B cell (primary cell): ENCODE measurements at regions not wholly inside any gene's neighbourhood (a gene's known extent, or its start where the extent isn't known, plus 50 kb on each side); places are given as distances from the start of the nearest gene placed in this dataset.

Source experiments
- ATAC-seq: fragments of 200-7000 bp; cut with Tn5 transposase; one replicate; pipeline ENCODE4 v1.10.0; 2021; ENCODE audit warnings: low read depth, mild to moderate bottlenecking, moderate number of reproducible peaks, moderate library complexity
- CTCF ChIA-PET: fragments of 350-600 bp; sonication (Branson Sonifier 250); formaldehyde crosslinking; loops from one replicate; lab custom pipeline; 2021; ENCODE audit warnings: antibody characterized with exemption, inconsistent platforms; lab: Charles Lee
- POLR2A ChIA-PET: fragments of 350-600 bp; sonication (Branson Sonifier 250); formaldehyde crosslinking; loops from one replicate; lab custom pipeline; 2021; ENCODE audit warnings: antibody characterized with exemption; lab: Charles Lee
- DNase-seq: peaks from one replicate; pipeline ENCODE4 v3.0.0; 2013
- H2AFZ ChIP-seq: 2 replicates; pipeline ENCODE4 v1.6.1; 2012; ENCODE audit warnings: mild to moderate bottlenecking, low read depth, low read length; ENCODE audit not compliant: insufficient read depth, poor library complexity, severe bottlenecking
- H3K27ac ChIP-seq, 2 donors: 1 replicate in 1 of 2; 2 replicates in 1 of 2; pipeline ENCODE4 v1.5.1; 2012 to 2013; ENCODE audit warnings: low read length in 2 of 2, mild to moderate bottlenecking in 2 of 2, moderate library complexity in 1 of 2
- H3K27me3 ChIP-seq, 4 experiments: fragments of 200-600 bp in 1 of 4; sonication (generic) in 1 of 4; replicated peaks in 1 of 4; 1 replicate in 2 of 4; 2 replicates in 2 of 4; pipeline versions ENCODE4 v1.6.1 to v1.7.0; 2013 to 2016; ENCODE audit warnings: low read length in 3 of 4, mild to moderate bottlenecking in 2 of 4, mixed read lengths in 1 of 4, moderate library complexity in 1 of 4; ENCODE audit not compliant: insufficient read depth in 4 of 4, control insufficient read depth in 3 of 4; ENCODE audit errors: control extremely low read depth in 1 of 4
- H3K36me3 ChIP-seq, 2 experiments: replicated peaks in 1 of 2; 1 replicate in 1 of 2; 2 replicates in 1 of 2; pipeline versions ENCODE4 v1.6.1 to v1.7.1; 2013; ENCODE audit warnings: low read length in 1 of 2; ENCODE audit not compliant: insufficient read depth in 2 of 2, control insufficient read depth in 1 of 2; ENCODE audit errors: control extremely low read depth in 1 of 2, extremely low read depth in 1 of 2
- H3K4me1 ChIP-seq, 2 donors: fragments of 200-600 bp in 1 of 2; sonication (generic) in 1 of 2; 1 replicate in 1 of 2; 2 replicates in 1 of 2; pipeline versions ENCODE4 v1.5.1 to v1.6.1; 2013 to 2017; ENCODE audit warnings: low read length in 2 of 2; ENCODE audit not compliant: control insufficient read depth in 2 of 2, insufficient read depth in 2 of 2
- H3K4me2 ChIP-seq: replicated peaks from 2 replicates; pipeline ENCODE3; 2012; ENCODE audit warnings: mild to moderate bottlenecking, low read depth, low read length; ENCODE audit not compliant: poor library complexity, severe bottlenecking
- H3K4me3 ChIP-seq, 5 experiments: fragments of 200-600 bp in 1 of 5; sonication (generic) in 1 of 5; 1 replicate in 3 of 5; 2 replicates in 2 of 5; pipeline versions ENCODE4 v1.5.1 to v1.7.0; 2011 to 2016; ENCODE audit warnings: low read length in 4 of 5, mild to moderate bottlenecking in 4 of 5, low read depth in 2 of 5, control low read depth in 1 of 5, moderate library complexity in 1 of 5; ENCODE audit not compliant: insufficient read depth in 1 of 5; ENCODE audit errors: control extremely low read depth in 1 of 5, extremely low read depth in 1 of 5
- H3K79me2 ChIP-seq: fragments of 200-600 bp; sonication (generic); one replicate; pipeline ENCODE4 v1.6.0; 2016; ENCODE audit warnings: low read length; ENCODE audit not compliant: control insufficient read depth, insufficient read depth
- H3K9ac ChIP-seq: fragments of 200-600 bp; sonication (generic); 2 replicates; pipeline ENCODE4 v1.6.1; 2017; ENCODE audit warnings: mild to moderate bottlenecking, low read length, moderate library complexity
- H3K9me3 ChIP-seq, 3 donors: one replicate each; pipeline versions ENCODE4 v1.6.1 to v1.7.1; 2013; ENCODE audit warnings: low read length in 2 of 3; ENCODE audit not compliant: control insufficient read depth in 2 of 3, insufficient read depth in 1 of 3; ENCODE audit errors: control extremely low read depth in 1 of 3
- H4K20me1 ChIP-seq: 2 replicates; pipeline ENCODE4 v1.6.0; 2012; ENCODE audit warnings: mild to moderate bottlenecking, low read length; ENCODE audit not compliant: insufficient read depth, control insufficient read depth, poor library complexity, severe bottlenecking
- H3K27ac Mint-ChIP-seq: one replicate; pipeline ENCODE4 v1.8.0; 2021; ENCODE audit warnings: mixed read lengths
- H3K27me3 Mint-ChIP-seq: one replicate; pipeline ENCODE4 v1.8.0; 2021; ENCODE audit warnings: mixed read lengths
- H3K4me1 Mint-ChIP-seq: one replicate; pipeline ENCODE4 v1.8.0; 2021; ENCODE audit warnings: mixed read lengths
- H3K4me3 Mint-ChIP-seq: one replicate; pipeline ENCODE4 v1.8.0; 2021; ENCODE audit warnings: mixed read lengths
- H3K9me3 Mint-ChIP-seq: one replicate; pipeline ENCODE4 v1.8.0; 2022; ENCODE audit warnings: mixed read lengths; ENCODE audit not compliant: insufficient read depth
- EZH2 ChIP-seq: IDR thresholded peaks from 2 replicates; pipeline ENCODE4 v1.6.1; 2012; ENCODE audit warnings: borderline replicate concordance, low read depth, mild to moderate bottlenecking, moderate library complexity, low read length; ENCODE audit not compliant: insufficient read depth, poor library complexity, severe bottlenecking
- intact Hi-C: fragments of 100-400 bp; cut with micrococcal nuclease; formaldehyde crosslinking; loops from one replicate; pipeline ENCODE4 v1.10.0; 2022
- TF ChIP-seq, protein P1 (sequence below): fragments of 200-600 bp; IDR thresholded peaks from one replicate; pipeline ENCODE4 v1.8.0; 2022; ENCODE audit warnings: antibody characterized with exemption, mild to moderate bottlenecking

DNA sequence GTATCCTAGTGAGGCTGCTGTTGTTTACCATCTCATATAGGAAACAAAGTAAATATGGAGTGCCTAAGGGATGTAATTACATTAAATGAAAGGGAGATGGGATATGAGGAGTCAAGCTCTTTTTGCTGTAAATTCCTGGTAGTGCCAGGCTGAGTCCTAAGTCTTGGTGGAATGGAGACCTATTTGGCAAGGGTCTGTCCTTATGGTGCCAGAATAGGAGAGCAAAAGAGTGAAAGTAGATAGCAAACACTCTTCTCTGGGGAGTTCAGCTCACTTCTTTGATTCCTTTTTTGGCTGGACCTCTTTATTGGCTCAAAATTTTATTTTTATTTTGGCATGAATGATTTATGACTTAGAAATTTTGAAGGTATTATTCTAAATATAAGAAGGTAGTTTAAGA lies 380.8 kb downstream of the TMEM232 start:
- Mint-ChIP-seq H3K4me3 (no peak overlapping the region), H3K9me3 (no peaks in the 10 kb centered on the region), H3K27me3 (no peaks in the 10 kb centered on the region), H3K4me1 (no peaks in the 10 kb centered on the region), H3K27ac (no peak overlapping the region)
- no peak for ATAC-seq
- H3K4me3 ChIP-seq = no peak overlapping the region
- CTCF ChIA-PET = no interaction called here
- no peak overlapping the region for H3K4me2 ChIP-seq
- intact Hi-C loops = no loop called here
- TF ChIP-seq, protein P1, sequence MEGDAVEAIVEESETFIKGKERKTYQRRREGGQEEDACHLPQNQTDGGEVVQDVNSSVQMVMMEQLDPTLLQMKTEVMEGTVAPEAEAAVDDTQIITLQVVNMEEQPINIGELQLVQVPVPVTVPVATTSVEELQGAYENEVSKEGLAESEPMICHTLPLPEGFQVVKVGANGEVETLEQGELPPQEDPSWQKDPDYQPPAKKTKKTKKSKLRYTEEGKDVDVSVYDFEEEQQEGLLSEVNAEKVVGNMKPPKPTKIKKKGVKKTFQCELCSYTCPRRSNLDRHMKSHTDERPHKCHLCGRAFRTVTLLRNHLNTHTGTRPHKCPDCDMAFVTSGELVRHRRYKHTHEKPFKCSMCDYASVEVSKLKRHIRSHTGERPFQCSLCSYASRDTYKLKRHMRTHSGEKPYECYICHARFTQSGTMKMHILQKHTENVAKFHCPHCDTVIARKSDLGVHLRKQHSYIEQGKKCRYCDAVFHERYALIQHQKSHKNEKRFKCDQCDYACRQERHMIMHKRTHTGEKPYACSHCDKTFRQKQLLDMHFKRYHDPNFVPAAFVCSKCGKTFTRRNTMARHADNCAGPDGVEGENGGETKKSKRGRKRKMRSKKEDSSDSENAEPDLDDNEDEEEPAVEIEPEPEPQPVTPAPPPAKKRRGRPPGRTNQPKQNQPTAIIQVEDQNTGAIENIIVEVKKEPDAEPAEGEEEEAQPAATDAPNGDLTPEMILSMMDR = no peak
- no peak for TF ChIP-seq EZH2
- no peaks in the 10 kb centered on the region for H3K4me1 ChIP-seq
- H3K27me3 ChIP-seq = no peaks in the 10 kb centered on the region
- no peak overlapping the region for H3K9ac ChIP-seq
- no peak overlapping the region for H3K27ac ChIP-seq
- H3K9me3 ChIP-seq = no peaks in the 10 kb centered on the region
- H4K20me1 ChIP-seq = no peaks in the 10 kb centered on the region
- no peaks in the 10 kb centered on the region for H3K36me3 ChIP-seq
- POLR2A ChIA-PET = no interaction called here
- H2AFZ ChIP-seq = no peak overlapping the region
- no peak for DNase-seq
- H3K79me2 ChIP-seq = no peaks in the 10 kb centered on the region

DNA sequence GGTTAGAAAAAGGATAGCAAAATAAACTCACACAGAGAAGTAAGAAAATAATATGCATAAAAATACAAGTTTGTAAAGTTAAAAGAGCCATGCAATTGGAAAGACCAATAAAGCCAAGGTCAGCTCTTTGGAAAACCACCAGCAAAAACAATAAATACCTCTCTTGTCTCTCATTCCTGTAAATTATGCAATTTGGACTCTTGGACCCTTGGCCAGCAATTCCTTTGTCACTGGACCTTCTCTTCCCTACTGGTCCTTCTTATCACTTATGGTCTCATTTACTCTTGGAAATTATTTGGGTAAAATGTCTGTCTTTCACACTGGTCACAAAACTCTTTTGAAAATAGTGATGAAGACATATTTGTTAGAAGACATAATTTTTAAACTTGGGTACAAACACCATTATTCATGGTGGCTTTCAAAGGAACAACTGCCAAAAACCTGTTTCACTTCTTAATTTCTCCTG lies 379.5 kb downstream of the TMEM232 start:
- Histone ChIP-seq H3K27me3 (no peaks in the 10 kb centered on the region), H3K36me3 (no peaks in the 10 kb centered on the region), H2AFZ (no peak overlapping the region), H3K27ac (no peak overlapping the region), H3K4me3 (no peak overlapping the region), H3K4me1 (no peaks in the 10 kb centered on the region), H3K4me2 (no peak overlapping the region), H3K79me2 (no peaks in the 10 kb centered on the region), H3K9me3 (no peaks in the 10 kb centered on the region), H3K9ac (no peak overlapping the region), H4K20me1 (no peaks in the 10 kb centered on the region)
- no peak for TF ChIP-seq EZH2
- TF ChIP-seq, protein P1 = no peak
- intact Hi-C loops = no loop called here
- ATAC-seq = no peak
- Mint-ChIP-seq H3K9me3 (no peaks in the 10 kb centered on the region), H3K4me1 (no peaks in the 10 kb centered on the region), H3K4me3 (no peak overlapping the region), H3K27ac (no peak overlapping the region), H3K27me3 (no peaks in the 10 kb centered on the region)
- ChIA-PET POLR2A (no interaction called here), CTCF (no interaction called here)
- DNase-seq = no peak
